Endothelial cell of umbilical vein (primary cell): ENCODE measurements at regions not wholly inside any gene's neighbourhood (a gene's known extent, or its start where the extent isn't known, plus 50 kb on each side); places are given as distances from the start of the nearest gene placed in this dataset.

Source experiments
- BruUV-seq: library from RNA; stranded (reverse); fragments of 400-500 nt; replicated peaks from 2 replicates; lab custom pipeline; 2021; lab: Mats Ljungman, UMichigan
- CTCF ChIA-PET: fragments of 300-600, 350-600 bp; sonication (Branson Sonifier 250); formaldehyde crosslinking; loops from one replicate; lab custom pipeline; 2021; ENCODE audit warnings: antibody characterized with exemption, inconsistent platforms; lab: Charles Lee
- POLR2A ChIA-PET: fragments of 300-600, 350-600 bp; sonication (Branson Sonifier 250); formaldehyde crosslinking; loops from one replicate; lab custom pipeline; 2021; ENCODE audit warnings: antibody characterized with exemption, inconsistent platforms; lab: Charles Lee
- DNase-seq: peaks from one replicate; pipeline ENCODE4 v3.0.0-alpha.2; 2011; ENCODE audit warnings: low read depth, low spot score
- FAIRE-seq: peaks from 2 replicates; lab custom pipeline; 2011; peaks lifted over from hg19 to GRCh38; lab: Jason Lieb, UNC
- H2AFZ ChIP-seq: 2 replicates; pipeline ENCODE4 v1.6.0; 2012; ENCODE audit warnings: low read depth, low read length, control low read depth, inconsistent platforms
- H3K27ac ChIP-seq: 2 replicates; pipeline ENCODE4 v1.5.1; 2011; ENCODE audit warnings: low read depth, mild to moderate bottlenecking, control low read depth, low read length, moderate library complexity; ENCODE audit not compliant: insufficient read depth
- H3K27me3 ChIP-seq, 2 experiments: 2 replicates each; pipeline versions ENCODE4 v1.6.0 to v1.6.1; 2011; ENCODE audit warnings: low read length in 2 of 2, mixed read lengths in 1 of 2; ENCODE audit not compliant: control insufficient read depth in 2 of 2, insufficient read depth in 2 of 2
- H3K36me3 ChIP-seq, 2 experiments: 2 replicates in 1 of 2; 3 replicates in 1 of 2; pipeline ENCODE4 v1.5.1; 2011; ENCODE audit warnings: low read length in 2 of 2, mild to moderate bottlenecking in 1 of 2, moderate library complexity in 1 of 2; ENCODE audit not compliant: control insufficient read depth in 2 of 2, insufficient read depth in 2 of 2; ENCODE audit errors: extremely low read depth in 1 of 2
- H3K4me1 ChIP-seq: 3 replicates; pipeline ENCODE4 v1.5.1; 2011; ENCODE audit warnings: mild to moderate bottlenecking, low read length; ENCODE audit not compliant: control insufficient read depth, insufficient read depth; ENCODE audit errors: extremely low read depth
- H3K4me2 ChIP-seq: 2 replicates; pipeline ENCODE4 v1.6.1; 2011; ENCODE audit warnings: low read length, control low read depth, mixed read lengths; ENCODE audit not compliant: insufficient read depth
- H3K4me3 ChIP-seq, 3 experiments: fragments of 200-600 bp in 1 of 3; sonication (generic), shearing (Covaris generic) in 1 of 3; replicated peaks in 1 of 3; 2 replicates each; pipeline ENCODE4 v1.5.1; 2011 to 2016; ENCODE audit warnings: control low read depth in 3 of 3, low read length in 3 of 3, mild to moderate bottlenecking in 2 of 3, inconsistent platforms in 1 of 3, low read depth in 1 of 3, moderate library complexity in 1 of 3; ENCODE audit not compliant: insufficient read depth in 1 of 3
- H3K79me2 ChIP-seq: 2 replicates; pipeline ENCODE4 v1.6.0; 2012; ENCODE audit warnings: low read length, inconsistent platforms; ENCODE audit not compliant: control insufficient read depth, insufficient read depth
- H3K9ac ChIP-seq: replicated peaks from 2 replicates; pipeline ENCODE3; 2011; ENCODE audit warnings: low read length, control low read depth; ENCODE audit not compliant: insufficient read depth; ENCODE audit errors: extremely low read depth
- H3K9me1 ChIP-seq: replicated peaks from 3 replicates; pipeline ENCODE4 v1.6.0; 2011; ENCODE audit warnings: mild to moderate bottlenecking, low read length; ENCODE audit not compliant: control insufficient read depth, insufficient read depth; ENCODE audit errors: extremely low read depth
- H3K9me3 ChIP-seq: replicated peaks from 2 replicates; pipeline ENCODE4 v1.5.1; 2012; ENCODE audit warnings: low read length, inconsistent platforms; ENCODE audit not compliant: control insufficient read depth, insufficient read depth
- H4K20me1 ChIP-seq: replicated peaks from 2 replicates; pipeline ENCODE3; 2011; ENCODE audit warnings: mild to moderate bottlenecking, low read length; ENCODE audit not compliant: control insufficient read depth, insufficient read depth; ENCODE audit errors: extremely low read depth
- EZH2 ChIP-seq: IDR thresholded peaks from 2 replicates; pipeline ENCODE4 v1.6.1; 2012; ENCODE audit warnings: borderline replicate concordance, low read depth, mild to moderate bottlenecking, moderate library complexity, low read length, inconsistent platforms; ENCODE audit not compliant: severe bottlenecking
- FOS ChIP-seq: IDR thresholded peaks from 2 replicates; pipeline ENCODE4 v1.6.1; 2011; ENCODE audit warnings: mild to moderate bottlenecking, low read length, moderate library complexity, borderline replicate concordance; ENCODE audit not compliant: insufficient read depth
- GATA2 ChIP-seq: IDR thresholded peaks from 2 replicates; pipeline ENCODE4 v1.7.0; 2011; ENCODE audit warnings: low read depth, mild to moderate bottlenecking, moderate library complexity, mixed read lengths, low read length; ENCODE audit not compliant: insufficient read length, insufficient read depth
- JUN ChIP-seq: IDR thresholded peaks from 2 replicates; pipeline ENCODE4 v1.6.1; 2011; ENCODE audit warnings: borderline replicate concordance, low read depth; ENCODE audit not compliant: insufficient read length, insufficient read depth
- MAX ChIP-seq: IDR thresholded peaks from 2 replicates; pipeline ENCODE4 v1.6.1; 2011; ENCODE audit not compliant: insufficient read depth, insufficient read length
- MYC ChIP-seq: IDR thresholded peaks from one replicate; pipeline ENCODE4 v1.6.1; 2011; ENCODE audit warnings: mild to moderate bottlenecking, low read depth, low read length
- POLR2A ChIP-seq: IDR thresholded peaks from 2 replicates; pipeline ENCODE4 v1.6.1; 2012; ENCODE audit warnings: low read depth, mild to moderate bottlenecking, control low read depth, low read length
- POLR2AphosphoS5 ChIP-seq: IDR thresholded peaks from 2 replicates; pipeline ENCODE4 v1.6.1; 2012; ENCODE audit warnings: low read depth, mild to moderate bottlenecking, control low read depth, low read length, moderate library complexity; ENCODE audit not compliant: insufficient read depth
- dilution Hi-C: fragments of 300-500 bp; cut with MboI; formaldehyde crosslinking; loops from one replicate; pipeline ENCODE4 v1.15.0; 2019; ENCODE audit warnings: low sequenced_read_pairs; ENCODE audit not compliant: extremely low pct_ligation_motif_present
- intact Hi-C: fragments of 100-400 bp; cut with micrococcal nuclease; formaldehyde crosslinking; loops from one replicate; pipeline ENCODE4 v1.10.0; 2022
- TF ChIP-seq, protein P1 (sequence below), 2 donors: IDR thresholded peaks; 1 replicate in 1 of 2; 2 replicates in 1 of 2; pipeline ENCODE4 v1.5.1; 2011; ENCODE audit warnings: low read length in 2 of 2, mild to moderate bottlenecking in 2 of 2, moderate library complexity in 2 of 2, control low read depth in 1 of 2, inconsistent platforms in 1 of 2, low read depth in 1 of 2; ENCODE audit not compliant: insufficient read depth in 1 of 2; ENCODE audit errors: extremely low read depth in 1 of 2

GRCh38 chr2:52365946-52366345, 1334.0 kb upstream of the NRXN1 start:
- Histone ChIP-seq H4K20me1 (no peaks in the 10 kb centered on the region), H3K4me3 (no peak overlapping the region), H3K9me1 (no peaks in the 10 kb centered on the region), H3K27me3 (no peaks in the 10 kb centered on the region), H3K79me2 (no peaks in the 10 kb centered on the region), H3K4me2 (no peak overlapping the region), H3K9ac (no peak overlapping the region), H2AFZ (no peak overlapping the region), H3K27ac (no peak overlapping the region), H3K9me3 (no peaks in the 10 kb centered on the region), H3K36me3 (no peaks in the 10 kb centered on the region), H3K4me1 (no peaks in the 10 kb centered on the region)
- TF ChIP-seq POLR2AphosphoS5 (no peak), POLR2A (no peak), FOS (no peak)
- TF ChIP-seq, protein P1, sequence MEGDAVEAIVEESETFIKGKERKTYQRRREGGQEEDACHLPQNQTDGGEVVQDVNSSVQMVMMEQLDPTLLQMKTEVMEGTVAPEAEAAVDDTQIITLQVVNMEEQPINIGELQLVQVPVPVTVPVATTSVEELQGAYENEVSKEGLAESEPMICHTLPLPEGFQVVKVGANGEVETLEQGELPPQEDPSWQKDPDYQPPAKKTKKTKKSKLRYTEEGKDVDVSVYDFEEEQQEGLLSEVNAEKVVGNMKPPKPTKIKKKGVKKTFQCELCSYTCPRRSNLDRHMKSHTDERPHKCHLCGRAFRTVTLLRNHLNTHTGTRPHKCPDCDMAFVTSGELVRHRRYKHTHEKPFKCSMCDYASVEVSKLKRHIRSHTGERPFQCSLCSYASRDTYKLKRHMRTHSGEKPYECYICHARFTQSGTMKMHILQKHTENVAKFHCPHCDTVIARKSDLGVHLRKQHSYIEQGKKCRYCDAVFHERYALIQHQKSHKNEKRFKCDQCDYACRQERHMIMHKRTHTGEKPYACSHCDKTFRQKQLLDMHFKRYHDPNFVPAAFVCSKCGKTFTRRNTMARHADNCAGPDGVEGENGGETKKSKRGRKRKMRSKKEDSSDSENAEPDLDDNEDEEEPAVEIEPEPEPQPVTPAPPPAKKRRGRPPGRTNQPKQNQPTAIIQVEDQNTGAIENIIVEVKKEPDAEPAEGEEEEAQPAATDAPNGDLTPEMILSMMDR (IDR thresholded peaks at IDR 0.05; ENCODE audit: extremely low read depth in 1 of 2, insufficient read depth in 1 of 2, low read depth in 1 of 2, low read length in 2 of 2) = no peak
- intact Hi-C loops = no loop called here
- FAIRE-seq (no peak), DNase-seq (no peak)
- dilution Hi-C loops = no loop called here
- ChIA-PET POLR2A (no interaction called here), CTCF (no interaction called here)
- BruUV-seq = no TSS peak

DNA sequence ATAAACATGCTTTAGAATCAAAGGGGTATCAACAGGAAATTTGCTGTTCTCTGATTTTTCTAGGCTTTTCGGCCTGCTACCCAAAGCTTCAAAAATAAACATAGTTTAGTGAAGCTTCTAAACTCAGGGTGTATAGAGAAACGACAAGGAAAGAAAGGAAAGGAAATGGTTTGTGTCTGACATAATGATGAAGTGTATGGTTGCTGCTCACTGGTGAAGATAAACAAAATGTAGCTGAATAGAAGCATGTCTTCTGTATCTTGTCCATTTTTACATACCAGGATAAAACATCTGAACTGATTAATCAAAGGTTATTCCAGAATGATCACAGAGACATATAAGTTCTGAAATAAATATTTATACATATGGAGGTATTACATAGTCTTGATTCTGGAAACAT, 1324.6 kb upstream of the NRXN1 start:
- H3K27ac ChIP-seq = no peak overlapping the region
- dilution Hi-C loops (no loop called here), intact Hi-C loops (no loop called here)
- no peaks in the 10 kb centered on the region for H3K4me1 ChIP-seq
- H3K79me2 ChIP-seq = no peaks in the 10 kb centered on the region
- no TSS peak for BruUV-seq
- TF ChIP-seq MYC (no peak), POLR2A (no peak), GATA2 (no peak), POLR2AphosphoS5 (no peak), EZH2 (no peak), JUN (no peak), MAX (no peak), FOS (no peak)
- TF ChIP-seq, protein P1 (IDR thresholded peaks at IDR 0.05; ENCODE audit: extremely low read depth in 1 of 2, insufficient read depth in 1 of 2, low read depth in 1 of 2, low read length in 2 of 2) = no peak
- no peaks in the 10 kb centered on the region for H3K9me1 ChIP-seq
- POLR2A ChIA-PET = no interaction called here
- no peak overlapping the region for H2AFZ ChIP-seq
- H3K9ac ChIP-seq = no peak overlapping the region
- CTCF ChIA-PET = no interaction called here
- no peaks in the 10 kb centered on the region for H3K36me3 ChIP-seq
- FAIRE-seq = no peak
- DNase-seq = no peak
- H3K27me3 ChIP-seq = no peaks in the 10 kb centered on the region
- no peaks in the 10 kb centered on the region for H4K20me1 ChIP-seq
- no peak overlapping the region for H3K4me3 ChIP-seq
- no peaks in the 10 kb centered on the region for H3K9me3 ChIP-seq
- no peak overlapping the region for H3K4me2 ChIP-seq
